Karpas-422 (cell line): ENCODE measurements at regions not wholly inside any gene's neighbourhood (a gene's known extent, or its start where the extent isn't known, plus 50 kb on each side); places are given as distances from the start of the nearest gene placed in this dataset.
"Not testable (repeated sequence)": the region's sequence is repeated elsewhere in the genome, so short reads cannot be mapped to it uniquely, and the experiment has no call there.

Experiments
- DNase-seq: peaks from one replicate; pipeline ENCODE4 v3.0.0-alpha.2; 2015
- H2AFZ ChIP-seq: fragments of 200-600 bp; sonication (generic); 2 replicates; pipeline ENCODE4 v1.6.1; 2014; ENCODE audit warnings: antibody characterized with exemption, low read length, mixed read lengths
- H3K27ac ChIP-seq: fragments of 200-600 bp; sonication (generic); 2 replicates; pipeline ENCODE4 v1.5.1; 2014; ENCODE audit warnings: mild to moderate bottlenecking, low read length, moderate library complexity
- H3K27me3 ChIP-seq: fragments of 200-600 bp; sonication (generic); 2 replicates; pipeline ENCODE4 v1.6.1; 2014; ENCODE audit warnings: low read length, mixed read lengths
- H3K36me3 ChIP-seq: fragments of 200-600 bp; sonication (generic); 2 replicates; pipeline ENCODE4 v1.6.1; 2014; ENCODE audit warnings: low read length, mixed read lengths; ENCODE audit not compliant: insufficient read depth
- H3K4me1 ChIP-seq: fragments of 200-600 bp; sonication (generic); 2 replicates; pipeline ENCODE4 v1.6.1; 2014; ENCODE audit warnings: mild to moderate bottlenecking, low read length, mixed read lengths
- H3K4me2 ChIP-seq: fragments of 200-600 bp; sonication (generic); 2 replicates; pipeline ENCODE4 v1.6.1; 2014; ENCODE audit warnings: low read length, low read depth, mild to moderate bottlenecking; ENCODE audit not compliant: poor library complexity, severe bottlenecking
- H3K4me3 ChIP-seq: fragments of 200-600 bp; sonication (generic); 2 replicates; pipeline ENCODE4 v1.5.1; 2014; ENCODE audit warnings: mild to moderate bottlenecking, antibody characterized with exemption, low read length, mixed read lengths
- H3K79me2 ChIP-seq: fragments of 200-600 bp; sonication (generic); 2 replicates; pipeline ENCODE4 v1.6.1; 2014; ENCODE audit warnings: mild to moderate bottlenecking, low read length, mixed read lengths
- H3K9ac ChIP-seq: fragments of 200-600 bp; sonication (generic); 2 replicates; pipeline ENCODE4 v1.6.0; 2014; ENCODE audit warnings: low read length
- H3K9me2 ChIP-seq: fragments of 200-600 bp; sonication (generic), shearing (Covaris generic); replicated peaks from 2 replicates; pipeline ENCODE4 v1.6.0; 2014; ENCODE audit warnings: mild to moderate bottlenecking, low read length, moderate library complexity; ENCODE audit not compliant: insufficient read depth
- H3K9me3 ChIP-seq: fragments of 300-700, 200-600 bp; sonication (generic); 2 replicates; pipeline ENCODE4 v1.6.1; 2014; ENCODE audit warnings: low read length, mixed read lengths
- H4K20me1 ChIP-seq: fragments of 200-600 bp; sonication (generic); 2 replicates; pipeline ENCODE4 v1.6.1; 2014; ENCODE audit warnings: mild to moderate bottlenecking, antibody characterized with exemption, low read length, low read depth; ENCODE audit not compliant: insufficient read depth

- H3K4me1 ChIP-seq, H3K27ac ChIP-seq, H3K4me3 ChIP-seq, H3K27me3 ChIP-seq, H3K9me3 ChIP-seq, H3K9me2 ChIP-seq, H4K20me1 ChIP-seq, H3K4me2 ChIP-seq, H3K9ac ChIP-seq, H2AFZ ChIP-seq, H3K79me2 ChIP-seq, DNase-seq, H3K36me3 ChIP-seq: not testable (repeated sequence)
These were observed 177.2 kb upstream of the RPS23 start for GRCh38 chr5:82455317-82455716.

DNA sequence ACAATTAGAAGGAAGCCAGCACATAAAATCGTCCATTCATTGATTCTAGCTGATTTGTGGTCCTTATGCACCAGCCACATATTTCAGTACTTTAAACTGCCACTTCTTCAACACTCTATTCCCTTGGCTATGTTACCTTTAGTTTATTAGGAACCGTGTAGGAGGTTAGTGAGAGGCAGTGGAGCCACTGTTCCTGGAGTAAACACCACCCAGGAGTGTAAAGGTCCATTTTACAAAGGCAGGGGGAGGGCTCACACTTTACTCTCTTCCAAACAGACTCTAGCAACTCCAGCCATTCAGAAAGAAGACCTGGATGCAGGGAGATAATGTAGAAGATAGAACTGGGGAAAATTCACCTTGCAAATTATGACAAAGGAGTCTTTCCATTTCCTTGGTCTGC, 170.2 kb upstream of the RPS23 start:
- Histone ChIP-seq H3K79me2 (no peaks in the 10 kb centered on the region), H3K27me3 (no peaks in the 10 kb centered on the region), H3K4me3 (no peak overlapping the region), H3K9ac (no peak overlapping the region), H3K9me3 (no peaks in the 10 kb centered on the region), H3K4me1 (no peaks in the 10 kb centered on the region), H3K4me2 (no peak overlapping the region), H2AFZ (no peak overlapping the region), H4K20me1 (no peaks in the 10 kb centered on the region), H3K27ac (no peak overlapping the region), H3K9me2 (no peaks in the 10 kb centered on the region), H3K36me3 (no peaks in the 10 kb centered on the region)
- DNase-seq: no peak

GRCh38 chr5:82447913-82448312, 169.8 kb upstream of the RPS23 start:
- H3K9ac ChIP-seq: no peak overlapping the region
- H3K9me2 ChIP-seq: no peaks in the 10 kb centered on the region
- no peaks in the 10 kb centered on the region for H3K9me3 ChIP-seq
- no peak overlapping the region for H3K27ac ChIP-seq
- H3K79me2 ChIP-seq: no peaks in the 10 kb centered on the region
- H3K4me3 ChIP-seq: no peak overlapping the region
- no peaks in the 10 kb centered on the region for H4K20me1 ChIP-seq
- H2AFZ ChIP-seq: no peak overlapping the region
- no peaks in the 10 kb centered on the region for H3K4me1 ChIP-seq
- H3K4me2 ChIP-seq: no peak overlapping the region
- DNase-seq: no peak
- no peaks in the 10 kb centered on the region for H3K36me3 ChIP-seq
- H3K27me3 ChIP-seq: no peaks in the 10 kb centered on the region

DNA sequence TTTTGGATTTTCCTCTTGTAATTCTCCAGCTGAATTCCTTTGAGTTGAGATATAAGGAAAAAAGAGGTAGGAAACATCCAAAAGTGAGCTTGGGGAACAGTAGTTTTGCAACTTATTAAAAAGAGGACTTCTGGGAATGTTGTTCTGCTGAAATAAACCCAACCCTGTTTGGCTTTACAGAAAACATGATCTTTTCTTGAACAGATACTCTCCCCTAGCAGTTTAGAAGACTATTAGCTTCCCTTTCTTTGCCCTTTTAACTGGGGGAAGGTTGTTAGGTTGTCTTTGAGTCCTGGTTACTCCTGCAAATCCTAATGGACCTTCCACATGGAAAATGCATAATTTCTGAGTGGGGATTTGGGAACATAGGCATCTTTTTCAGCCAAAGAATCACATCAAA, 168.7 kb upstream of the RPS23 start:
- Histone ChIP-seq H2AFZ (no peak overlapping the region), H3K27ac (no peak overlapping the region), H4K20me1 (no peaks in the 10 kb centered on the region), H3K9me3 (no peaks in the 10 kb centered on the region), H3K4me3 (no peak overlapping the region), H3K9ac (no peak overlapping the region), H3K27me3 (no peaks in the 10 kb centered on the region), H3K4me1 (no peaks in the 10 kb centered on the region), H3K36me3 (no peaks in the 10 kb centered on the region), H3K9me2 (no peaks in the 10 kb centered on the region), H3K4me2 (no peak overlapping the region), H3K79me2 (no peaks in the 10 kb centered on the region)
- no peak for DNase-seq

DNA sequence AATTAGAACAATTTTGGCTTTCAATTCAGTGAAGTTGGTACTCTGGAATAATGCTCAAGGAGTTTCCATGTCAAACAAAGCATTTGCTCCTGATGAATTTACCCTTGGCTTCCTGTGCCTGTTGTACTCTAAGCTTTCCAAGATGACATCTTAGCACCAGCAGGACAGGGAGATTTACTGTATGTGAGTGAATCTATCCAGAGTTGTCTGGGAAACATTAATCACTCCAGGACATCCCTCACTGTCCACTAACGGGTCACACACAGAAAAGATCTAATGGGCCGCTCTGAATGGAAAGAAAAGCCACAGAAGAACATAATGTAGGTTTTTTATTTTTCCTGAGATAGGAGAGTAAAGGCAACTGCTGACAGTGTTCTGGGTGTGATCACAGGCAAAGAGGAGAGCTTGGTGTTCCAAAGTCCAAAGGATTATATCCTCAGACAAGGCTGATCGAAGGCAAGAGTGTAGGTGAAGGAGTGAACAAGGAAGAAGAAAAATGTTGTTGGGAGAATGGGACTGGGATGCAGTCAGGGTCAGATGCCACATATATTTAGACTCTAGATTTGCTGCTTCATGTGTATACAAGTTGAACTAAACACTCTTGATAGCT, 167.7 kb upstream of the RPS23 start:
- Histone ChIP-seq H3K9ac (no peak overlapping the region), H3K4me1 (no peaks in the 10 kb centered on the region), H3K4me2 (no peak overlapping the region), H3K9me2 (no peaks in the 10 kb centered on the region), H3K9me3 (no peaks in the 10 kb centered on the region), H3K36me3 (no peaks in the 10 kb centered on the region), H3K27ac (no peak overlapping the region), H3K4me3 (no peak overlapping the region), H4K20me1 (no peaks in the 10 kb centered on the region), H2AFZ (no peak overlapping the region), H3K79me2 (no peaks in the 10 kb centered on the region), H3K27me3 (no peaks in the 10 kb centered on the region)
- no peak for DNase-seq

DNA sequence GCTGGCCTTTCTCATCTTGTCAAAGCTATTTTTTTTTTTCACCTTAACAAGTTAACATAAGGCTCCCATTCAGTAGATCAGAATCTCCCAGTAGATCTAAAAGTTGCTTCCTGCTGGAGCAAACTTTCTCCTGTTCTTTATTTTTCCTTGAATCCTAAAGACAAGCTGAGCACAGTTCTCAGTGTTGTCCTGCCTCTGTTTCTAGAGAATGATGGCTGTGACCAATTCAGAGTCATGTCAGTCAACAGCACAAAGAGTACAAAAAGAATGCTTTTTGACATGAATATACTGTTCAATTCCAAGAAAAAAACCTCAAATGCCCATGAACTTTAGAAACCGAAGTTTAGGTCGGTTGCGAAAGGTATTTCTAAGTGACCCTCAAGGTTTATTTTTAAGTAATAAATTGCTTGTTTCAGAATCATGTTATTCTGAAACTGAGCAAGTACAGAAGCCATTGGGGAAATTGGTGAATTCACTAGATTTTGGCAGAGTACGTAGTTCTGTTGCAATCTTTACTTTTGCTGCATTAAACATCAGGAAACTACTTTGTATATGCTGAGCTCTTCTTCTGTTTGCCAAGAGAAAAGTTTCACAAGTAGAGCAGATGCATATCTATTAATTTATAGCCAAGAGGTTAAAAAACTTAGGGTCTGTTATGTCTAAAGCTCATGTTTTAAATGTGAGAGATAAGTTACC, 161.7 kb upstream of the RPS23 start:
- no peak overlapping the region for H3K9ac ChIP-seq
- H3K36me3 ChIP-seq: no peaks in the 10 kb centered on the region
- H3K4me3 ChIP-seq: no peak overlapping the region
- no peak for DNase-seq
- no peaks in the 10 kb centered on the region for H3K4me1 ChIP-seq
- H3K27me3 ChIP-seq: no peaks in the 10 kb centered on the region
- no peaks in the 10 kb centered on the region for H3K9me3 ChIP-seq
- H4K20me1 ChIP-seq: no peaks in the 10 kb centered on the region
- no peak overlapping the region for H2AFZ ChIP-seq
- no peak overlapping the region for H3K4me2 ChIP-seq
- H3K27ac ChIP-seq: no peak overlapping the region
- no peaks in the 10 kb centered on the region for H3K9me2 ChIP-seq
- H3K79me2 ChIP-seq: no peaks in the 10 kb centered on the region

GRCh38 chr5:82437565-82437964, 159.4 kb upstream of the RPS23 start:
- H3K9me2 ChIP-seq, H3K9me3 ChIP-seq, H3K4me1 ChIP-seq, H3K27me3 ChIP-seq, H3K4me2 ChIP-seq, H4K20me1 ChIP-seq, H3K36me3 ChIP-seq, H2AFZ ChIP-seq, H3K9ac ChIP-seq, H3K79me2 ChIP-seq, H3K4me3 ChIP-seq, DNase-seq, H3K27ac ChIP-seq: not testable (repeated sequence)

- Histone ChIP-seq H3K9me3 (no peaks in the 10 kb centered on the region), H2AFZ (no peak overlapping the region), H3K27ac (no peak overlapping the region), H3K4me3 (no peak overlapping the region), H3K36me3 (no peaks in the 10 kb centered on the region), H3K4me2 (no peak overlapping the region), H4K20me1 (no peaks in the 10 kb centered on the region), H3K79me2 (no peaks in the 10 kb centered on the region), H3K4me1 (no peaks in the 10 kb centered on the region), H3K9ac (no peak overlapping the region), H3K9me2 (no peaks in the 10 kb centered on the region), H3K27me3 (no peaks in the 10 kb centered on the region)
- DNase-seq: no peak
These were observed 158.1 kb upstream of the RPS23 start for GRCh38 chr5:82436291-82436690.
